Ovary (tissue), 3 donors: ENCODE measurements at regions not wholly inside any gene's neighbourhood (a gene's known extent, or its start where the extent isn't known, plus 50 kb on each side); places are given as distances from the start of the nearest gene placed in this dataset.

Experiments used
- POLR2A ChIP-seq: fragments of 450-650 bp; IDR thresholded peaks from one replicate; pipeline ENCODE4 v1.6.1; 2017; ENCODE audit warnings: antibody characterized with exemption, mild to moderate bottlenecking, moderate library complexity
- TF ChIP-seq, protein P1 (sequence below), 3 donors: fragments of 450-650 bp in 2 of 3; fragments of 200-600 bp in 1 of 3; IDR thresholded peaks; one replicate each; pipeline versions ENCODE4 v1.5.1 to v1.8.0; 2016 to 2022; ENCODE audit warnings: antibody characterized with exemption in 3 of 3, mild to moderate bottlenecking in 1 of 3
- donor health status: DM: no; HTN: no; CAD: no.

DNA sequence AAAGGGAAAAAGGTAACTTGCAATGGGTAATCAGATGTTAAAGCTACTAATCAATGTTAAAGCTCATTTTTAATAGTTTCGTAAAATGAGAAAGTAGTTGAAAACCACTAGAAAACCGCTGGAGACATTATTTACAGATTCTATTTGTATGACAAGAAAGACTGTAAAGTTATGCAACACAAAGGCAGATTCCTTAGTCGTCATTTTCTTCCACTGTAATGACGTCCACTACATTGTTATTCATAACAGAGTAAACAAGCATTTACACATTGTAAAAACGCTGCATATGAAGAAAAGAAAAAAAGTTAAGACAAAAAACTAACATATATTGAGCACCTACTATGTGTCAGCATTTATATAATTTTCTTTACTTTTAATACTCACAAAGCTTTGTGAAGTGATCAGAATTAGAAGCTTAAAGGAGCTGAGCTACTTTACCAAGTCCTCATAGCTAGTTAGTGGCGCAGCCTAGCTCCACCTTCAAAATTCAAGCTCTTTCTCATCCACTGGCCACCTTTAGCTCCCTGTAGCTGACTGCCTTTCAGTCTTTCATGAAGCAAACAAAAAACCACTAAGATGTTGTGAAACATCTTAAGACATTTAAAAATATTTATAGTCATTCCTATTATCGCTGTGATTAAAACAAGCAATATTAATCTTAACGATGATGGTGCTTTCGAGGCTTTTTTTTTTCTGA lies 100.1 kb upstream of the CDIN1 start:
- TF ChIP-seq, protein P1, sequence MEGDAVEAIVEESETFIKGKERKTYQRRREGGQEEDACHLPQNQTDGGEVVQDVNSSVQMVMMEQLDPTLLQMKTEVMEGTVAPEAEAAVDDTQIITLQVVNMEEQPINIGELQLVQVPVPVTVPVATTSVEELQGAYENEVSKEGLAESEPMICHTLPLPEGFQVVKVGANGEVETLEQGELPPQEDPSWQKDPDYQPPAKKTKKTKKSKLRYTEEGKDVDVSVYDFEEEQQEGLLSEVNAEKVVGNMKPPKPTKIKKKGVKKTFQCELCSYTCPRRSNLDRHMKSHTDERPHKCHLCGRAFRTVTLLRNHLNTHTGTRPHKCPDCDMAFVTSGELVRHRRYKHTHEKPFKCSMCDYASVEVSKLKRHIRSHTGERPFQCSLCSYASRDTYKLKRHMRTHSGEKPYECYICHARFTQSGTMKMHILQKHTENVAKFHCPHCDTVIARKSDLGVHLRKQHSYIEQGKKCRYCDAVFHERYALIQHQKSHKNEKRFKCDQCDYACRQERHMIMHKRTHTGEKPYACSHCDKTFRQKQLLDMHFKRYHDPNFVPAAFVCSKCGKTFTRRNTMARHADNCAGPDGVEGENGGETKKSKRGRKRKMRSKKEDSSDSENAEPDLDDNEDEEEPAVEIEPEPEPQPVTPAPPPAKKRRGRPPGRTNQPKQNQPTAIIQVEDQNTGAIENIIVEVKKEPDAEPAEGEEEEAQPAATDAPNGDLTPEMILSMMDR (IDR thresholded peaks at IDR 0.05), result no peak
- TF ChIP-seq POLR2A, result no peak
